C4-2B (cell line): ENCODE measurements at regions not wholly inside any gene's neighbourhood (a gene's known extent, or its start where the extent isn't known, plus 50 kb on each side); places are given as distances from the start of the nearest gene placed in this dataset.

ENCODE experiments used
- H3K27ac ChIP-seq: fragments of 450-650 bp; 2 replicates; pipeline ENCODE4 v1.5.1; 2017
- CTCF ChIP-seq: fragments of 450-650 bp; conservative IDR thresholded peaks from 2 replicates; pipeline ENCODE4 v1.5.1; 2017; ENCODE audit warnings: mild to moderate bottlenecking
- ZFX ChIP-seq: fragments of 450-650 bp; IDR thresholded peaks from 2 replicates; pipeline ENCODE4 v1.6.1; 2017

DNA sequence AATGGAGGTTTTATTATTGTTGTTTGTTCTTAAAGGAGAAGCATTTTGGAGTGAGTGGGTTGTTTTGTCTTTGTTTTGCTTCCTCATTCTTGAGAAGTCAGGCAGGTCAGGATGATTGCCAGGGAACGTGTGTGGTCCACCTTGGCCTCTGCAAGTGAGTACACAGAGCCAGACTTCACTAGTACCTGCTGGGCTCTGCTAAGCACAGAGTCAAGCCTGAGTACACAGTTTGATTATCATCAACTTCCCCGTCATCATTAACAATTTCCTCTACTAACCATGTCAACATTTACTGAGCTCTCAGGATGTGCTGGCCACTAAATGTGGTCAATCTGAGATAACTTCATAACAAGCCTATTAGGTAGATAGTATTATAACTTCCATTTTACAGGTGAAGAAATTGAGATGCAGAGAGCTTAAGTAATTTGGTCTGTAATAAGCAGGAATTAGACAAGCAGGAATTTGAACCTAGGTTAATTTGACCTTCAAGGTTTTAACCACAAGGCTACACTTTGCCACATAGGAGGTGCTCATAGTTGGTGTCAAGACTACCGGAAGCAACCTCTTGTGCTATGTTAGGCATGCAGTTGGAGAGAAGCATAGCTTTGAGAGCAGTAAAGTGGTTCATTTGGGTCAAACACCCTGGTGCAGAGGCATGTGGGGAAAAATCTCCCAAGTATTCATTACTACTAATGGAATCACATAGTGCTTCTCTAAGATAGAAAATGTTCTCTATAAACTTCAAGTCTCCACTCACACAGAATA is 178.3 kb downstream of the NUAK1 start:
- TF ChIP-seq ZFX (no peak), CTCF (no peak)
- H3K27ac ChIP-seq, result no peak overlapping the region

DNA sequence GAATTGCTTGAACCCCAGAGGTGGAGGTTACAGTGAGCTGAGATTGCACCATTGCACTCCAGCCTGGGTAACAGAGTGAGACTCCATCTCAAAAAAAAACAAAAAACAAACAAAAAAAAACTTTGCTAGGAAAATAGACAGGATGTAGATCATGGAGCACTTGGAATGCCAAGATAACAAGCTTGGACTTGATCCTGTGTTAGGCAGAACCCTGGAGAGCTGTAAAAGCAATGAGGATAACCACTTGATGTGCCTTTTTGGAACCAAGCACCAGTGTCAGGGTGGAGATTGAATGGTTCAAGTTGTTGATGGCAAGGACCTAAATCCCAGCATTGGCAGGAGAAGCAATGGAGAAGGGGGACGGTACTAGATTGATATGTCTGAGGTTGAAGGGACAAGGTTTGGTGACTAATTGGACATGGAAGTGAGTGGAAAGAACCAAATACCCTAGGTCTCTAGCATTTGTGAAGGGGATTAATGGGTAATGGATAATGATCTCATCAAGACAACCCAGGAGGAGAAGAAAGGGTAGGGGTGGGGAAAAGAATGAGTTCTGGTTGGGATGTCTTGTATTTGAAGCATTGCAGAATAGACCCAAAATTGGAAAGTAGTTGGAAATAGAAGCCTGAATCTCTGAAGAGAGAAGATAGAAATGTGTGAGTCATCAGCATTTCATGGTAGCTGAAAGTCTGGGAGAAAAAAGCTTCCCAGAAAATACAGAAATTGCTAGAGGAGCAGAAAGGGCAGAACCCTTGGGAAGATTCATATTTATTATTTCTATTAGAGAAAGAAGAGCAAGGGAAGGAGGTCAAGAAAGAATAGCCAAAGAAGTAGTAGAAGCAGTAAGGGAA is 176.7 kb downstream of the NUAK1 start:
- TF ChIP-seq ZFX, result no peak
- H3K27ac ChIP-seq, result no peak overlapping the region

GRCh38 chr12:105967038-105967776 is 171.5 kb downstream of the NUAK1 start:
- no peak overlapping the region for H3K27ac ChIP-seq
- TF ChIP-seq CTCF, result no peak
- TF ChIP-seq ZFX, result no peak

GRCh38 chr12:105968025-105968424 is 170.7 kb downstream of the NUAK1 start:
- no peak for TF ChIP-seq ZFX
- no peak for TF ChIP-seq CTCF
- no peak overlapping the region for H3K27ac ChIP-seq

- H3K27ac ChIP-seq, result no peak overlapping the region
- TF ChIP-seq ZFX (no peak), CTCF (no peak)
Observed at GRCh38 chr12:105970885-105971284, 167.9 kb downstream of the NUAK1 start.

GRCh38 chr12:105974738-105975137 is 164.0 kb downstream of the NUAK1 start:
- H3K27ac ChIP-seq, result no peak overlapping the region
- TF ChIP-seq ZFX, result no peak
- no peak for TF ChIP-seq CTCF

DNA sequence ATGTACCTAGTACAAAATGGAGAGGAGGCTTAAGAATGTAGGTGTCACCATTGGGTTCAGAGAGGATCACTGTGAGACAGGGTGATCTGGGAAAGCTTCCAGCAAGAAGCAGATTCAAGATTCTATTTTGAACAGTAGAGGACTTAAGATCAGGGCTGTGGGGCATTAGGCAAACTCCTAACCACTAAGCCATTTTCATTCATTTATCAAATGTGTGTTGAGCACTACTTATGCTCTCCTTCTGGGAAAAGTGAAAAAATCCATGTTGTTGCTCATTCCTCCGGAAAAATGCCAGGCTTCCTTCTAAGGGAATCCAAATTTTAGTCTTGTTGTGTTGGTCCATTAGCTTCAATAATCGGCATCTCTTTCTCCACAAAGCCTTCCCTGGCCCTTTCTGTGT is 163.4 kb downstream of the NUAK1 start:
- TF ChIP-seq CTCF (no peak), ZFX (no peak)
- no peak overlapping the region for H3K27ac ChIP-seq
